Stimulated activated effector memory CD8-positive, alpha-beta T cell treated with anti-CD3 and anti-CD28 coated beads, Interleukin-12 subunit alpha, Interleukin-12 subunit beta, amount 100 ng/mL, for 72 hours (primary cell): ENCODE measurements at regions not wholly inside any gene's neighbourhood (a gene's known extent, or its start where the extent isn't known, plus 50 kb on each side); places are given as distances from the start of the nearest gene placed in this dataset.
"Not testable (repeated sequence)": the region's sequence is repeated elsewhere in the genome, so short reads cannot be mapped to it uniquely, and the experiment has no call there.

Experiments
- ATAC-seq: fragments of 150-1000 bp; cut with Tn5 transposase; 2 replicates; pipeline ENCODE4 v1.10.0; 2021
- DNase-seq, 2 donors: peaks; one replicate each; pipeline ENCODE4 v3.0.0; 2021 to 2022; ENCODE audit warnings: low spot score in 2 of 2
- H3K27ac Mint-ChIP-seq: one replicate; pipeline ENCODE4 v1.8.0; 2022; ENCODE audit warnings: mild to moderate bottlenecking, mixed read lengths
- H3K36me3 Mint-ChIP-seq: one replicate; pipeline ENCODE4 v1.8.0; 2022; ENCODE audit warnings: mild to moderate bottlenecking, mixed read lengths
- H3K4me1 Mint-ChIP-seq: one replicate; pipeline ENCODE4 v1.8.0; 2022; ENCODE audit warnings: mixed read lengths
- H3K4me3 Mint-ChIP-seq: one replicate; pipeline ENCODE4 v1.8.0; 2022; ENCODE audit warnings: mild to moderate bottlenecking, mixed read lengths
- H3K9me3 Mint-ChIP-seq: one replicate; pipeline ENCODE4 v1.8.0; 2022; ENCODE audit warnings: mixed read lengths

- ATAC-seq, result no peak
- Mint-ChIP-seq H3K36me3 (no peaks in the 10 kb centered on the region), H3K9me3 (peaks cover under 1% of the 10 kb centered on the region), H3K4me3 (no peak overlapping the region), H3K27ac (no peak overlapping the region), H3K4me1 (no peaks in the 10 kb centered on the region)
- DNase-seq, result no peak
Measured at GRCh38 chr17:54524501-54524900, 376.2 kb upstream of the TOM1L1 start.

GRCh38 chr17:54527941-54528340 is 372.7 kb upstream of the TOM1L1 start:
- no peaks in the 10 kb centered on the region for H3K4me1 Mint-ChIP-seq
- H3K9me3 Mint-ChIP-seq, result peaks cover 3% of the 10 kb centered on the region
- ATAC-seq, result no peak
- H3K27ac Mint-ChIP-seq, result no peak overlapping the region
- no peaks in the 10 kb centered on the region for H3K36me3 Mint-ChIP-seq
- no peak for DNase-seq
- H3K4me3 Mint-ChIP-seq, result no peak overlapping the region

GRCh38 chr17:54530398-54530797 is 370.3 kb upstream of the TOM1L1 start:
- H3K36me3 Mint-ChIP-seq, result no peaks in the 10 kb centered on the region
- ATAC-seq (no peak), DNase-seq (no peak)
- no peak overlapping the region for H3K4me3 Mint-ChIP-seq
- no peaks in the 10 kb centered on the region for H3K4me1 Mint-ChIP-seq
- peaks cover 3% of the 10 kb centered on the region for H3K9me3 Mint-ChIP-seq
- H3K27ac Mint-ChIP-seq, result no peak overlapping the region

- Mint-ChIP-seq H3K36me3 (no peaks in the 10 kb centered on the region), H3K9me3 (peaks cover 12% of the 10 kb centered on the region), H3K27ac (no peak overlapping the region), H3K4me1 (no peaks in the 10 kb centered on the region), H3K4me3 (no peak overlapping the region)
- ATAC-seq (no peak), DNase-seq (no peak)
Measured at GRCh38 chr17:54536306-54536705, 364.3 kb upstream of the TOM1L1 start.

- DNase-seq (no peak), ATAC-seq (no peak)
- no peaks in the 10 kb centered on the region for H3K4me1 Mint-ChIP-seq
- H3K9me3 Mint-ChIP-seq, result peaks cover 14% of the 10 kb centered on the region
- no peaks in the 10 kb centered on the region for H3K36me3 Mint-ChIP-seq
- no peak overlapping the region for H3K27ac Mint-ChIP-seq
- no peak overlapping the region for H3K4me3 Mint-ChIP-seq
Measured at GRCh38 chr17:54537656-54538055, 363.0 kb upstream of the TOM1L1 start.

- ATAC-seq, result no peak
- H3K36me3 Mint-ChIP-seq, result no peaks in the 10 kb centered on the region
- peaks cover 14% of the 10 kb centered on the region for H3K9me3 Mint-ChIP-seq
- no peak overlapping the region for H3K4me3 Mint-ChIP-seq
- H3K27ac Mint-ChIP-seq, result no peak overlapping the region
- DNase-seq, result no peak
- no peaks in the 10 kb centered on the region for H3K4me1 Mint-ChIP-seq
Measured at GRCh38 chr17:54544249-54544648, 356.4 kb upstream of the TOM1L1 start.

GRCh38 chr17:54559883-54560282 is 340.8 kb upstream of the TOM1L1 start:
- H3K4me1 Mint-ChIP-seq, result no peaks in the 10 kb centered on the region
- DNase-seq (no peak), ATAC-seq (no peak)
- no peak overlapping the region for H3K4me3 Mint-ChIP-seq
- peaks cover 28% of the 10 kb centered on the region for H3K9me3 Mint-ChIP-seq
- H3K27ac Mint-ChIP-seq, result no peak overlapping the region
- no peaks in the 10 kb centered on the region for H3K36me3 Mint-ChIP-seq

GRCh38 chr17:54608634-54609155 is 292.0 kb upstream of the TOM1L1 start:
- DNase-seq, result no peak
- peaks cover 32% of the 10 kb centered on the region for H3K9me3 Mint-ChIP-seq

GRCh38 chr17:54620399-54620978 is 280.2 kb upstream of the TOM1L1 start:
- Mint-ChIP-seq H3K36me3 (no peaks in the 10 kb centered on the region), H3K4me1 (no peaks in the 10 kb centered on the region), H3K9me3 (peaks cover 6% of the 10 kb centered on the region), H3K27ac (no peak overlapping the region), H3K4me3 (no peak overlapping the region)
- ATAC-seq (no peak), DNase-seq (no peak)

More at GRCh38 chr17:54608634-54609155, 292.0 kb upstream of the TOM1L1 start:
- Mint-ChIP-seq H3K27ac (no peak overlapping the region), H3K4me3 (no peak overlapping the region), H3K36me3 (no peaks in the 10 kb centered on the region), H3K4me1 (no peaks in the 10 kb centered on the region)
- ATAC-seq, result no peak

- no peak overlapping the region for H3K4me3 Mint-ChIP-seq
- H3K27ac Mint-ChIP-seq, result no peak overlapping the region
- peaks cover 4% of the 10 kb centered on the region for H3K9me3 Mint-ChIP-seq
- no peak for ATAC-seq
- no peaks in the 10 kb centered on the region for H3K4me1 Mint-ChIP-seq
- DNase-seq, result no peak
- no peaks in the 10 kb centered on the region for H3K36me3 Mint-ChIP-seq
Measured at GRCh38 chr17:54623746-54624145, 276.9 kb upstream of the TOM1L1 start.

- Mint-ChIP-seq H3K4me1 (no peaks in the 10 kb centered on the region), H3K4me3 (no peak overlapping the region), H3K9me3 (peaks cover 4% of the 10 kb centered on the region), H3K36me3 (no peaks in the 10 kb centered on the region), H3K27ac (no peak overlapping the region)
- ATAC-seq, result no peak
- no peak for DNase-seq
Measured at GRCh38 chr17:54626146-54626703, 274.4 kb upstream of the TOM1L1 start.

- ATAC-seq, H3K27ac Mint-ChIP-seq, H3K36me3 Mint-ChIP-seq, H3K4me1 Mint-ChIP-seq, DNase-seq, H3K4me3 Mint-ChIP-seq: not testable (repeated sequence)
- peaks cover 24% of the 10 kb centered on the region for H3K9me3 Mint-ChIP-seq
Measured at GRCh38 chr17:54639426-54639825, 261.2 kb upstream of the TOM1L1 start.

- DNase-seq, result no peak
- ATAC-seq, result no peak
- H3K27ac Mint-ChIP-seq, result no peak overlapping the region
- no peaks in the 10 kb centered on the region for H3K36me3 Mint-ChIP-seq
- H3K9me3 Mint-ChIP-seq, result peaks cover 22% of the 10 kb centered on the region
- no peaks in the 10 kb centered on the region for H3K4me1 Mint-ChIP-seq
- H3K4me3 Mint-ChIP-seq, result no peak overlapping the region
Measured at GRCh38 chr17:54662978-54663876, 237.4 kb upstream of the TOM1L1 start.

- no peak overlapping the region for H3K4me3 Mint-ChIP-seq
- H3K36me3 Mint-ChIP-seq, result no peaks in the 10 kb centered on the region
- ATAC-seq (no peak), DNase-seq (no peak)
- peaks cover 16% of the 10 kb centered on the region for H3K9me3 Mint-ChIP-seq
- H3K4me1 Mint-ChIP-seq, result no peaks in the 10 kb centered on the region
- no peak overlapping the region for H3K27ac Mint-ChIP-seq
Measured at GRCh38 chr17:54666559-54666958, 234.1 kb upstream of the TOM1L1 start.

GRCh38 chr17:54678158-54678557 is 222.5 kb upstream of the TOM1L1 start:
- H3K9me3 Mint-ChIP-seq, result peaks cover 10% of the 10 kb centered on the region
- DNase-seq (no peak), ATAC-seq (no peak)
- H3K36me3 Mint-ChIP-seq, result peaks cover 4% of the 10 kb centered on the region
- no peak overlapping the region for H3K4me3 Mint-ChIP-seq
- H3K27ac Mint-ChIP-seq, result no peak overlapping the region
- H3K4me1 Mint-ChIP-seq, result no peaks in the 10 kb centered on the region

GRCh38 chr17:54680410-54680809 is 220.2 kb upstream of the TOM1L1 start:
- Mint-ChIP-seq H3K36me3 (peaks cover 4% of the 10 kb centered on the region), H3K4me3 (no peak overlapping the region), H3K4me1 (no peaks in the 10 kb centered on the region), H3K27ac (no peak overlapping the region), H3K9me3 (peaks cover 8% of the 10 kb centered on the region)
- ATAC-seq (no peak), DNase-seq (no peak)
